ENCODE measurements at regions not wholly inside any gene's neighbourhood (a gene's known extent, or its start where the extent isn't known, plus 50 kb on each side); places are given as distances from the start of the nearest gene placed in this dataset.

DNA sequence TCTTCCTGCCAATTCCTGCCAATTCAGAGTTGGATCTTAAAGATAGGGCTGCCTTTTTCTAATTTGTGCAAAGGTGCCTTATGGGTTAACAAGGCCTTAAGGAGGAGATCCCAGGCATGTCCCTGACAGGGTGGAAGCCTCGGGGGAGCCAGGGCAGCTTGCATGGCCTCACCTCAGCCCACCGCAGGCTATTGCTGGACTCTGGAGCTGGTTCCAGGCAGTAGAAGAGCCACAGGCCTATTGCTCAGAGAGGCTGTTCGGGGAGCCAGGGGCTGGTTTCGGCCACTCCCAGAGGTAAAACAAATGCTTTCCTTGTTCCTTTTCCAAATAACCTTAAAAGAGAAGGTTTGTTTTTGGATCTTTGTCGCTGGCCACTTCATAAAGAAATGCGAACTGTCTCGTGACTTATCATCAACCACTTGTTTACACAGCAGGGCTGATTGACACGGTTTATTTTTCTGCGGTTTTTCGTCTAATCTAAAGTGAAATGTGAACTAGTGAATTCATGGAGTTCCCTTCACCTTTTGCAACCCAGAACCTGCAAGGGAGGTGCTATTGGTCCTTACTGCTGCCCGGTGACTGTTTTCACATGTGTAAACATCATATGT is 108.6 kb downstream of the APOB start:
- TF ChIP-seq, protein P1, sequence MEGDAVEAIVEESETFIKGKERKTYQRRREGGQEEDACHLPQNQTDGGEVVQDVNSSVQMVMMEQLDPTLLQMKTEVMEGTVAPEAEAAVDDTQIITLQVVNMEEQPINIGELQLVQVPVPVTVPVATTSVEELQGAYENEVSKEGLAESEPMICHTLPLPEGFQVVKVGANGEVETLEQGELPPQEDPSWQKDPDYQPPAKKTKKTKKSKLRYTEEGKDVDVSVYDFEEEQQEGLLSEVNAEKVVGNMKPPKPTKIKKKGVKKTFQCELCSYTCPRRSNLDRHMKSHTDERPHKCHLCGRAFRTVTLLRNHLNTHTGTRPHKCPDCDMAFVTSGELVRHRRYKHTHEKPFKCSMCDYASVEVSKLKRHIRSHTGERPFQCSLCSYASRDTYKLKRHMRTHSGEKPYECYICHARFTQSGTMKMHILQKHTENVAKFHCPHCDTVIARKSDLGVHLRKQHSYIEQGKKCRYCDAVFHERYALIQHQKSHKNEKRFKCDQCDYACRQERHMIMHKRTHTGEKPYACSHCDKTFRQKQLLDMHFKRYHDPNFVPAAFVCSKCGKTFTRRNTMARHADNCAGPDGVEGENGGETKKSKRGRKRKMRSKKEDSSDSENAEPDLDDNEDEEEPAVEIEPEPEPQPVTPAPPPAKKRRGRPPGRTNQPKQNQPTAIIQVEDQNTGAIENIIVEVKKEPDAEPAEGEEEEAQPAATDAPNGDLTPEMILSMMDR (IDR thresholded peaks at IDR 0.05): no peak
- no peak for TF ChIP-seq POLR2A (IDR thresholded peaks at IDR 0.05)

Measured in gastroesophageal sphincter (tissue), 3 donors.